NCI-H1105 treated with DMSO at 0.1 percent for 48 hours (cell line): ENCODE measurements at regions not wholly inside any gene's neighbourhood (a gene's known extent, or its start where the extent isn't known, plus 50 kb on each side); places are given as distances from the start of the nearest gene placed in this dataset.
"Not testable (repeated sequence)": the region's sequence is repeated elsewhere in the genome, so short reads cannot be mapped to it uniquely, and the experiment has no call there.

Experiments used
- DNase-seq: peaks from one replicate; lab custom pipeline; 2025; lab: John Stamatoyannopoulos, UW

GRCh38 chr2:122535960-122536505, 780.6 kb downstream of the TSN start:
- no peak for DNase-seq

DNA sequence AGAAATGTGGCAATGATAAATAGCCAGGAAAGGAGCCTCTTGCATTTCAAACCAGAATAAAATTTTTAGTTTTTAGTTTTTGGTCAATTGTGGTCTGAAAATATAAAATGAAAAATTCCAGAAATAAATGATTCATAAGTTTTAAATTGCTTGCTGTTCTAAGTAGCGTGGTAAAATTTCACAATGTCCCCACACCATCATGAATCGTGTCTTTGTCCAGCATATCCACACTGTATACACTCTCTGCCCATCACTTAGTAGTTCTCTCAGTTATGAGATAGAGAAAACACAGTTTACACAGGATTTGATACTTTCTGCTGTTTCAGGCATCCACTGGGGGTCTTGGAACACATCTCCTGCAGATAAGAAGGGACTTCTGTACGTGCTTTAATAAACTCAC, 783.9 kb downstream of the TSN start:
- DNase-seq = no peak

GRCh38 chr2:122539920-122540319, 784.5 kb downstream of the TSN start:
- no peak for DNase-seq

DNA sequence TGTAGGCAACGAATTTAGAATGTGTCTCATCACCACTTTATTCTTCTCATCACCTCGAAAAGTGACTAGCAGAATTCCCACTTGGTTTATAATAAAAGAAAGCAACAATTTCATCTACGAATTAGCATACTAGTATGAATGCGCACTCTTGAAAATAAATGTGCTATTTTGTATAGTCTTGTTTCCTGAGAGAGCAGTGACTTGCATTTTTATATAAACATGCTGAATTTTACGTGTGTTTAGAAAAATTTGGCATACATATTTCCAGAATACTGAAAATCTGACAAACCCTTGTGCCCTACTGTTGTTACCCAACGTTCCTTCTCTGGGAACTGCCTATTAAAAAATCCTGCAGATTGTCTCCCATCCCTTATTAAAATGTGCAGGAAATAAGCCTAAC, 786.8 kb downstream of the TSN start:
- no peak for DNase-seq

DNA sequence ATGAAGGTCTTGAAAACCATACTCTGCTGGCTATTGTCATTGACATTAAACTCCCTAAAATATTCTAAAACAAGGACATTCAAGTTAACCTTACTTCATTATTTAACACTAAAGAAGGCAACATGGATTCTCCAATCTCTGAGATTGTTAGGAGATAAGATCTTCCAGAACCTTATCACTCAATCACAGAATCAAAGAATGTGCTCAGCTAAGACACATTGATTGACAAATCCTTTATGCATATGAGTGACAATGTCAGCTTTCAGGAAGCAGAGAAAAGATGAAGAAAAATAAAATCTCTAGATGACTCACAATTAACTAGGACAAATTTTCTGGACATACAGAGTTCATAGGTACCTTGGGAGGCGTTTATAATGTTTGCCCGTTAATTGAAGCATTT, 787.2 kb downstream of the TSN start:
- DNase-seq = no peak

DNA sequence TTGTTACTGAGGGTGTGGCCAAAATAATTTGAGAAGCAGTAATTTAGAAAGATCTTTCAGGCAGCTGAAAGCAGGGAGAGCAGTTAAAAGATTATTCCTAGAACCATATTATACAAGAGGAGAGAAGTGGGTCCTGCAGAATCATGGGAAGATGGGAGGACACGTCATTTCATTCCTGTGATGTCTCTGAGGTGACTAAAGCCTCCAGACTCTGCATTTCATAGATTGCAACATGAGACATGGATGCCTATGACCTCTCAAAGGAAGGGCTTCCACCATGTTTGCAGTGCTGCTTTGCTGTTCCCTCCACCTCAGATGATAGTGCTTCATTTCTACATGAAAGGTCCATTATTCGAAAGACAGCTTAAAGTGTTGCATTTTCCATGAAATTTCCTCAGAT, 788.4 kb downstream of the TSN start:
- DNase-seq = no peak

- DNase-seq = no peak
These were observed 790.4 kb downstream of the TSN start for GRCh38 chr2:122545821-122546220.

- no peak for DNase-seq
These were observed 807.3 kb downstream of the TSN start for GRCh38 chr2:122562775-122563174.

GRCh38 chr2:122563781-122564180, 808.3 kb downstream of the TSN start:
- DNase-seq = no peak

GRCh38 chr2:122564843-122565242, 809.4 kb downstream of the TSN start:
- no peak for DNase-seq

DNA sequence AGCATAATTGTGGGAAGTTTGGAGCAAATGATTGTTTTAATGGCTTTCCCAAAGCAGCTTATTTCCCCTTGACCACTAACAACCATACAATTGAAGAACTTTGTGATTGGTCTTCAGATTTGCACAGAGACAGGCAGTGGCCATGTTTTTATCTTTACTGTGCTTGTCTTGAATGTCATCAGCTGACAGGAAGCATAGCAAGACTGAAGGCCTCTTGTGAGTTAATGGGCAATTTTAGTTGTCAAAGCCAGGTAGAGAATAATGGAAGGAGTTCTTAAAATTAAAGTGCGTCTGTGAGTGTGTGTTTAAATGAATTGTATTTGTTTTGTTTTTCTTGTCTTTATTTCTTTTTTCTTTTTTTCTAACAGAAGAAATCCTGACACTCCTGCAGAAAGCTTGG, 809.9 kb downstream of the TSN start:
- no peak for DNase-seq

- DNase-seq = no peak
These were observed 815.2 kb downstream of the TSN start for GRCh38 chr2:122570641-122571040.

DNA sequence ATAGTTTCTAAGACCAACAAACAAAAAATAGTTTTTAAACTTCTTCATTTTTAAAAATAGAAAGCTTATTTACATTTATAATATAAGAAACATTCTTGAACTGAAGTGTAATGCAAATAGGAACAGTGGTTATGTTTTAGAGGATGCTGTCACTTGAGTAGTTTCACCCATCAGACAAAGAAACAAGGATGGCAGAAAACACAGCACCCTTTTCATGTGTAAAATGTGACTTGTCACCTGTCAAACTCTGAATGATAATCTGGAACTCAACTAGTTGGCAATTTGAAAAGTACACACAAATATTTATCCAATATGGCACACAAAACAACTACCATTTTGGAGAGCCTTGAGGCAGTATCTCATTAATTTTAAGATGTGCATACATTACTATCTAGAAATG, 816.0 kb downstream of the TSN start:
- DNase-seq = not testable (repeated sequence)

- DNase-seq = no peak
These were observed 819.6 kb downstream of the TSN start for GRCh38 chr2:122575076-122575475.

GRCh38 chr2:122583159-122583917, 827.9 kb downstream of the TSN start:
- no peak for DNase-seq

- no peak for DNase-seq
These were observed 835.1 kb downstream of the TSN start for GRCh38 chr2:122590524-122590923.

DNA sequence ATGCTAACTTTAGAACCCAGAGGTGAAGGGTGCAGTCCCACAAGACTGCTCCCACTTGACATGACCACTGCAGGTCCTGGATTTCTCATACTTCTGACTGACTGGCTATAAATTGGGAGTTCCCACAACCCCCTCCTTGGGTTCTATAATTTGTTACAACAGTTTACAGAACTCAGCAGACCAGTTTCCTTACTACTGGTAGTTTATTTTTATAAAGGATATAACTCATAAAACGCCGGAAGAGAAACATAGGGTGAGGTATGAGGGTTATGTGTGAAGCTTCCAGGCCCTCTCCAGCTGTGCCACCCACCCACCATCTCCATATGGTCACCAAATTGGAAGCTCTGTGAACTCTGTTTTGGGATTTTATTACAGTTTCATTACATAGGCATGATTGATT, 839.6 kb downstream of the TSN start:
- no peak for DNase-seq

GRCh38 chr2:122596598-122596997, 841.1 kb downstream of the TSN start:
- no peak for DNase-seq

- no peak for DNase-seq
These were observed 843.3 kb downstream of the TSN start for GRCh38 chr2:122598784-122599183.

GRCh38 chr2:122610948-122611609, 855.6 kb downstream of the TSN start:
- DNase-seq = no peak

GRCh38 chr2:122622934-122623333, 867.5 kb downstream of the TSN start:
- no peak for DNase-seq

DNA sequence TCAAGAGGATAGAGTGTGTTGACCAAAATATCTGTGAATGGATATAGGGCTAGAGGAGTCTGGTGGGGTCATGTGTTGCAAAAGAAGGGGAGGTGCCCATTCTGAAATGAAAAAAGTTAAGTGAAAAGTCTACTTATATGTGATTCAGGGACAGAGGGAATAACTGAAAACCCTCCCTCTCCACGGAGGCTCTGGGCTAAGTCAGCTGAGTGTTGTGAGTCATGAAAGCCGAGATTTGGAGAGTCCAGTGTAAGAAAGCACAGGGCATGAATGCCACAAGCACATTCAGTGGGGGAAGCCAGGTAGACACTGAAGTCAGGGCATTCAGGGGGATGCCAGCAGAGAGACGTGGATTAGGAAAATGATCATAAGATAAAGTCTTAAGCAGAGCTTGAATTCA, 871.9 kb downstream of the TSN start:
- no peak for DNase-seq

- DNase-seq = no peak
These were observed 878.8 kb downstream of the TSN start for GRCh38 chr2:122634256-122634655.

DNA sequence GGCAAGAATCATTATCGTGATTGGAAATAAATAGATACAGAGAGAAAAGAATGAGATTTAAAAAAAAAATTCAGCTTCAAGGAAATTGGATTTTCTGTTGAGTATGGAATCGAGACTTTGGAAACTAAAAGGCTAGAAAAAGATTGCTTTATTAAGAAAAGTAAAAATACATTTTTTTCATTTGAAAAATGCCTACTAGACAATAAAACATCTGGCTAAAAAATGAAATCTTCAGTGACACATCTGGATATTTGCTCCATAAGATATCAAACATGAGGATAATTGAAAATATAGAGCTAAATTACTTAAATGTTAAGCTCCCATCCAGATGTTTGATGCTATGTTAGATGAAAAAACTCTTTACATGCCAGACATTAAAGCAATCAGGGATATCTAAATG, 879.5 kb downstream of the TSN start:
- no peak for DNase-seq
